Stimulated activated CD4-positive, alpha-beta T cell treated with anti-CD3 and anti-CD28 coated beads, Interleukin-1b, Interleukin-23, amount 100 ng/mL, for 4 hours (primary cell): ENCODE measurements at regions not wholly inside any gene's neighbourhood (a gene's known extent, or its start where the extent isn't known, plus 50 kb on each side); places are given as distances from the start of the nearest gene placed in this dataset.
"Not testable (repeated sequence)": the region's sequence is repeated elsewhere in the genome, so short reads cannot be mapped to it uniquely, and the experiment has no call there.

Experiments used
- DNase-seq, 2 donors: peaks; one replicate each; pipeline ENCODE4 v3.0.0-alpha.2; 2020; ENCODE audit warnings: low read depth in 2 of 2

- no peak for DNase-seq
Measured at GRCh38 chr12:114616081-114616480, 67.9 kb downstream of the TBX3 start.

DNA sequence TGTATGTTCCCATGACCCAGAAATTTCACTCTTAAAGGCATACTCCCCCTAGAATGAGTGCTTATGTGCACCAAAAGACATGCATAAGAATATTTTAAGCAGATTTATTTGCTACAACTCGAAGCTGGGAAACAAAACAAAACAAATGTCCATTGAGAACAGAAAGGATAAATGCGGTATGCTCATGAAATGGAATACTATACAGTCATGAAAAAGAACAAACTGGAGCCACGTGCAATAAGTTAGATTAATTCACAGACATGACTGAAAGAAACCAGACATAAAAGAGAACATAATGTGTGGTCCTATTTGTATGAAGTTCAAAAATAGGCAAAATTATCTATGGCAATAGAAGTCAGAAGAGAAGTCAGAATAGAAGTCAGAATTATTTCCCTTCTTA, 69.9 kb downstream of the TBX3 start:
- no peak for DNase-seq

DNA sequence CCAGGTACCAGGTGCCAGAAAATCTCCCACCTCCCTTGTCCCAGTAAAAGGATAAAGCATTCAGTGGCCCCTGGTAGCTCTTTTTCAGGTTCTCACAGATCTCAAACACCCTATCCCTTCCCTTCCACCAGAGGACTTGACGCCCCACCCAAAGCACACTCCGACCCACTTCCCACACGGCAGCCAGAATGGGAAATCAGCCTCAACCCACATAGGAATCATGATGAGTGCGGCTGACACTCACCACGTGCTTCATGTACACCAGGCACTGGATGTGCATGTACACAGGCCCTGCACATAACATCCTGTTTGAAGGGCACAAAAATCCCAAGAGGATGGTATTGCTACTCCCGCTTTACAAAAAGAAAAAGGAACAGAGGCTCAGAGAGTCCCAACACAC, 71.9 kb downstream of the TBX3 start:
- no peak for DNase-seq

GRCh38 chr12:114611145-114612018, 72.6 kb downstream of the TBX3 start:
- DNase-seq, result no peak

GRCh38 chr12:114608509-114608908, 75.5 kb downstream of the TBX3 start:
- DNase-seq, result no peak

DNA sequence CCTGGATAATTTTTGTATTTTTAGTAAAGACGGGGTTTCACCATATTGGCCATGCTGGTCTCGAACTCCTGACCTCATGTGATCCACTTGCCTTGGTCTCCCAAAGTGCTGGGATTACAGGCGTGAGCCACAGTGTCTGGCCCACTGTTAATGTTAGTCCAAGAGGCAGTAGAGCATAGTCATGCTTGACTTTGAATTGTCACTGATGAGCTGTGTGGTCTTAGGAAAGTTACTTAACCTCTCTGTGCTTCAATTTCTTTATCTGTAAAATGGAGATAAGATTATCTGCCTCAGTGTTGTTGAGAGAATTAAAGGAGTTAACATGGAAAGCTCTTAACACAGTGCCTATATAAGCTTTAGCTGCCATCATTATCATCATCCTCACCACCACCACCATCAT, 78.1 kb downstream of the TBX3 start:
- DNase-seq, result no peak

- no peak for DNase-seq
Measured at GRCh38 chr12:114604606-114605005, 79.4 kb downstream of the TBX3 start.

DNA sequence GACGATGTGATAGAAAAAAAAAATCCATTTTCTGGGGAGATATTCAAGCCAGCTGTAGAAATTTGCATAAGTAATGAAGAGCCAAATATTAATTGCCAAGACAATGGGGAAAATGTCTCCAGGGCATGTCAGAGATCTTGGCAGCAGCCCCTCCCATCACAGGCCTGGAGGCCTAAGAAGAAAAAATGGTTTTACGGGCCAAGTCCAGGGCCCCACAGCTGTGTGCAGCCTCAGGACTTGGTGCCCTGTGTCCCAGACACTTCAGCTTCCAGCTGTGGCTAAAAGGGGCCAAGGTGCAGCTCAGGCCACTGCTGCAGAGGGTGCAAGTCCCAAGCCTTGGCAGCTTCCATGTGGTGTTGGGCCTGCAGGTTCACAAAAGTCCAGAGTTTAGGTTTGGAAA, 83.4 kb downstream of the TBX3 start:
- DNase-seq, result not testable (repeated sequence)

GRCh38 chr12:114598111-114598510, 85.9 kb downstream of the TBX3 start:
- DNase-seq, result no peak

GRCh38 chr12:114592946-114593345, 91.0 kb downstream of the TBX3 start:
- DNase-seq, result no peak

DNA sequence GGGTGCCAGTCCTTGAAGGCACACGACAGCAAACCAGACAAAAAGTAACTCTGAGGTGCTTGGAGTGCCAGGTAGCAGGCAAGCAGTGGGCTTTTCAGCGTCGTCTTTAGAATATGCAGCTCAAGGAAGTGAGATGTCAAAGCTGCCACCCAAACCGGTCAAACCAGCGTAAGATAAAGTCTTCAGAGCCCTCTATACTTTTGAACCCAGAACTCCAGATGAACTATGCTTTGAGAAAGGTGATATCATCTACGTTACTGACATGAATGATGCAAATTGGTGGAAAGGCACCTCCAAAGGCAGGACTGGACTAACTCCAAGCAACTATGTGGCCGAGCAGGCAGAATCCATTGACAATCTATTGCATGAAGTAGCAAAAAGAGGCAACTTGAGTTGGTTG, 95.9 kb downstream of the TBX3 start:
- DNase-seq, result no peak

- DNase-seq, result no peak
Measured at GRCh38 chr12:114580306-114580705, 103.7 kb downstream of the TBX3 start.

DNA sequence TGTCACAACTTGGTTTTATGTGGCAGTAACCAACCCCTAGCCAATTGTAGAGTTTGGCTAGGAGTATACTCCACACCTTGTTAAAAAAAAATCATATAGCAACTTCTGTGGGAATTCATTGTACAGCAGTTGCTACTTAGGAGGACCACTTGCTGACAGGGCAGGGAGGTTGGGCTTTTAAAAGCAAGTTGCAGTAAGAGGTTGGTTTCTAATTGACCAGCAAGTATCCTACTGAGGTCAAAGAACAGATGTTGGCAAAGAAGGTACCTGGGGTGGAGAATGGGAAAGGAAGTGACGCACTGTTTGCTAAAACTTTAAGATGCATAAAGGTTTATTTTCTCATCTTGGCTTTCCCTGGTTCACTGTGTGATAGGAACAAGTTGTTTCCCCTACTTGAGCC, 104.6 kb downstream of the TBX3 start:
- DNase-seq, result no peak

DNA sequence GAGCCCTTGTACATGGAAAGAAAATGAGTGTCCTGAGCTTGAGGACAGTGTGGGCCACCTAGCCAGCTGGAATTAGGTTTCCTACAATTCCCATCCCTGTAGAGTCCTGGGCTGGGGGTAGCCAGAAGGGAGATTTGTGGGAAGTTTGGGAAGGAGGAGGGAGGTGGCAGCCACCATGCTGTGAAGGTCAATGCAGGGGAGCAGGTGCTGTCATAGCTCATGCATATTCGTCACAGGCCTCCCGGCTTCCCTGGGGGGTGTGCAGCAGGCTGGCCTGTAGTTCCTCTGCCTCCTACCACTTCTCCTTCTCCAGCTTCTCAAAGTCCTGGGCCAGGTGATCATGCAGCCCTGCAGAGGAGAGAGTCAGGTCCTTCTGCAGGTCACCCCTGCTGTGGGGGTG, 121.3 kb downstream of the TBX3 start:
- DNase-seq, result no peak

DNA sequence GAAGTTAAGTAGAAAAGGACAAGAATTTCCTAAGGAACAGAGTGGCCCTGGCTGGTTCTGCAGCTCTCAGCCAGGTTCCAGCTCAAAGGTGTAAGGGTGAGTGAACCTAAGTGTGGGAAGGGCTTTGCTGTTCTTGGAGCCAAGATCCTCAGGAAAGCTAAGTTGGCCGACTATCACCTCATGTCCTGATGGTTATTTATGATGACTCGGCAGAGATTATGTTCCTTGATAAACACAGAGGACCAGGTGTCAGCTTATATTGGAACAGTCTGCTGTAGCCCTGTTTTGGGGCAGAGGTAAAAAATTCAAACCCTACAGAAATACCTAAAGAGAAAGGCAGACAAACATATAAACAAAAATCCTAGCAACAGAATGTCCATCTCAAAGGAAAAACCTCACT, 128.5 kb downstream of the TBX3 start:
- no peak for DNase-seq

DNA sequence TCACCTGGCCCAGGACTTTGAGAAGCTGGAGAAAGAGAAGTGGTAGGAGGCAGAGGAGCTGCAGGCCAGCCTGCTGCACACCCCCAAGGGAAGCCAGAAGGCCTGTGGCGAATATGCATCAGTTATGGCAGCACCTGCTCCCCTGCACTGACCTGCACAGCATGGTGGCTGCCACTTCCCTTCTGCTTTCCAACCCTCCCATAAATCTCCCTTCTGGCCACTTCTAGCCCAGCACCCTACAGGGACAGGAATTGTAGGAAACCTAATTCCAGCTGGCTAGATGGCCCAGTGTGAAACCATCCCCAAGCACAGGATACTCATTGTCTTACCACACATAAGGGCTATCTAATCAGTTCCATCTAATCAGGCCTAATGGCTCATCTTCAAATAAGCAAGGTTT, 136.3 kb downstream of the TBX3 start:
- DNase-seq, result no peak

DNA sequence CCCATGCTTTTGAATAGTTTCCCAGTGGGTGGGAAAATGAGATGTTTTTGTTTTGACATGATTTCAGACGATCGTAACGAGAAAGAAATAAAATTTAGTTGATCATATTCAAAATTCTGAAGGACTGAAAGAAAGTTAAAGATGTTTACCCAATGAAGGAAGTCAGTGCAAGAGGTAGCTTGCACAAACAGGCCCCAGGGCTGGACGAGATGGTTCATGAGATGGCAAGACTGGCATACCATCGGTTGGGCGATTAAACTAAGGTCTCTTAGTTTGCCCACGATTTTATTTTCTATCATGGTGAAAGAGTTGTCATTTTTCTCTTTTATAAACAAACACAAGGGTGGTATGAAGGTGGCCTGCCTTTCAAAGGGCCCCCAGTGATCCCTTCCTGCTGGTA, 124.5 kb upstream of the TBX5 start:
- no peak for DNase-seq

GRCh38 chr12:114529966-114530365, 124.0 kb upstream of the TBX5 start:
- no peak for DNase-seq

DNA sequence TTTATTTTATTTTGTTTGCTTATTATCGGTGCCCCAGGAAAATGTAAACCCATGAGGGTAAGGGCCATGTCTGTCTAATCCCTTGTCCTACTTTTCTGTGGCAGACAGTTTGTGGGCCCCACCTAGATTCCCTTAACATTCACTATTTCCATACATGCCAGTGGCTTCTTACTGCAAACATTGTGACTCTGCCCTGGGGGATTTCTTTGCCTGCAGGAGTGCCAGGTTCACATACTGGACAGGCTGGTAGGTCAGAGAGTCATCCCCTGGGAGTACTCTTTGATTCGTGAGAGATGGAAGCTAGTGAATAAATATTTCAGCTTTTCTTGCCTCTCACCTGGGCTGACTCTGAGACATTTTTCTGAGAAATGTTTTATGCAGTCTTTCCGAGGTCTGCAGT, 122.8 kb upstream of the TBX5 start:
- no peak for DNase-seq

DNA sequence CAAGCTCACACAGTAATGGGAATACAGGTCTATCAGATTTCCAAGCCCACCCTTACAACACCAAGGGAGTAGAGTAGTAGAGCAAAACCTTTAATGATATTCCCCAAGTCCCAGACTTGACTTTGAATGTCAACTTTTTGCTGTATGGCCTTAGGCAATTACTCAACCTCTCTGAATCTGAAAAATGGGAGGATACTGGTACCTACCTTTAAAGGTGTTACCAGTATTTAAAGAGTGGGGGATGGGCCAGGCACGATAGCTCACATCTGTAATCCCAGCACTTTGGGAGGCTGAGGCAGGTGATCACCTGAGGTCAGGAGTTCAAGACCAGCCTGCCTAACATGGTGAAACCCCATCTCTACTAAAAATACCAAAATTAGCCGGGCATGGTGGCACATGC, 115.2 kb upstream of the TBX5 start:
- not testable (repeated sequence) for DNase-seq

DNA sequence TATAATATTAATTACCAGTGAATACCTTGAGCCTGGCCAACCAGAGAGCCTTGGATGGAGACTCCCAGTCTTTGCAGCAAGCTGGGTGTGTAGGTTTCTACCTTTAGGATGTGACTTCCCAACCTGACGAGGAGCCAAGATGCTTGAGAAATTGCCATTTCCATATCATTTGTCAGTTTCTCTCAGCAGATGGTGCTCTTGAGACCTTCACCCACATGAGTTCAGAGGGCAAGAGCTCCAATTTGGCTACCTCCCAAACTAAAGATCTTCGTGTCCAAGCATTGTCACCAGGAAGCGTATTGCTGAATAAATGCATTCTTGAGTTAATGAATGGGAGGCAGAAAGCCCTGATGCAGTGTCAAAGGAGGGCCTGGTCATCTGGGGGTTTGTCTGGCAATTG, 106.4 kb upstream of the TBX5 start:
- DNase-seq, result no peak

- peak; percentile 37 to 43 for DNase-seq
Measured at GRCh38 chr12:114508529-114509129, 102.7 kb upstream of the TBX5 start.

- DNase-seq, result no peak
Measured at GRCh38 chr12:114506651-114507050, 100.7 kb upstream of the TBX5 start.

DNA sequence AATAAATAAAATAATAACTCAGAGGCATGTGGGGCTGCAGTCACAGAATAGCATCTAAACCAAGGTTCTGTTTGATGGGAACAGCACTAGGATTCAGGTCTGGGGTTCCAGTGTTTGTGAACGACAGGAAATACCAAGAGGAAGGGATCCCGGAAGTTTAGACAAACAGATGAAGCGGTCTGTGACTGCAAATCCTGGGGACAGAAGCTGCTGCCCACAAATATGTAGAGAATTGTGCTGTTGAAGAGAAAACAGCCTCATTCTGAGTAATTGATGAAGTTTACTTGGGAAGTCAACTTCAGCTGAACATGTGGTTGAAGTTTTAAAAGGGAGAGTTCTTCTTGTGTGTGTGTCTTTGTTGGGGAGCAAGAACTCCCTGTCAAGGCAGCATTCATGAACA, 98.4 kb upstream of the TBX5 start:
- DNase-seq, result no peak
